GM19035 (cell line): ENCODE measurements at regions not wholly inside any gene's neighbourhood (a gene's known extent, or its start where the extent isn't known, plus 50 kb on each side); places are given as distances from the start of the nearest gene placed in this dataset.

Source experiments
- ATAC-seq: cut with Tn5 transposase; IDR thresholded peaks from one replicate; pipeline ENCODE4 v1.9.1; 2021; ENCODE audit not compliant: unreplicated experiment

DNA sequence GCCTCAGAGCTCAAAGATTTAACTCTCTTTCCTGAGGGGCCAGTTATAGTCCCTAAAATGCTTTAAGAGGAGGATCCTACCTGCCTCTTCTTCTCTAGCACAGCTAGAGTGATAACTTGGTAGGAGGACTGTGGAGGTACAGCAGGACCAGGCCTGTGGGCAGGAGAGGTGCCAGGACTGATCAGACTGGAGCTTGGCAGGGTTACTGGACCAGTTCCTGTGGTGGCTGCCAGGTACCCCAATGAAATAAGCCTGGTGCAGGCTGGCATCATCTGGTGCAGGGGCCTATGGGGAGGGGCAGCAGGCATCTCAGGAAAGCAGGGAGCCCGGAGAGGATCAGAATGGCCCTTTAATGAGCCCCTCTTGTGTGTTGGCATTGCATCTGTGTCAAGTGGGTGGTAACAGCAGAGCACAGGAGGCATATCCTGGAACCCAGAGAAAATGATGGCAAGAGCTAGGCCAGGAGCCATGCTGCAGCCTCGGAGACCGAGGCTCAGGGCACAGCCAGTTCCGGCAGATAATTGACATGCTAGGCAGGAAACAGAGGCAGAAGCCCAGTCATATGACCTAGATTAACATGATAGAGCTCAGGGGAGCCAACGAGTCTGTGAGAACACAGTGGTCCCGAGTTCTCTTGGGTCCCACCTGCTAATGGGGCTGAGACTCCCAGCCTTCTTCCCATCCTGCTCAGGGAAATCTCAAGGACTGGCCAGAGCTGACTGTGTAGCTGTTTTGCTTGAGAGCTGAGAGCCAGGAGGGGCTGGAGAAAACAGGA is 187.5 kb upstream of the ZBED5 start:
- no peak for ATAC-seq

DNA sequence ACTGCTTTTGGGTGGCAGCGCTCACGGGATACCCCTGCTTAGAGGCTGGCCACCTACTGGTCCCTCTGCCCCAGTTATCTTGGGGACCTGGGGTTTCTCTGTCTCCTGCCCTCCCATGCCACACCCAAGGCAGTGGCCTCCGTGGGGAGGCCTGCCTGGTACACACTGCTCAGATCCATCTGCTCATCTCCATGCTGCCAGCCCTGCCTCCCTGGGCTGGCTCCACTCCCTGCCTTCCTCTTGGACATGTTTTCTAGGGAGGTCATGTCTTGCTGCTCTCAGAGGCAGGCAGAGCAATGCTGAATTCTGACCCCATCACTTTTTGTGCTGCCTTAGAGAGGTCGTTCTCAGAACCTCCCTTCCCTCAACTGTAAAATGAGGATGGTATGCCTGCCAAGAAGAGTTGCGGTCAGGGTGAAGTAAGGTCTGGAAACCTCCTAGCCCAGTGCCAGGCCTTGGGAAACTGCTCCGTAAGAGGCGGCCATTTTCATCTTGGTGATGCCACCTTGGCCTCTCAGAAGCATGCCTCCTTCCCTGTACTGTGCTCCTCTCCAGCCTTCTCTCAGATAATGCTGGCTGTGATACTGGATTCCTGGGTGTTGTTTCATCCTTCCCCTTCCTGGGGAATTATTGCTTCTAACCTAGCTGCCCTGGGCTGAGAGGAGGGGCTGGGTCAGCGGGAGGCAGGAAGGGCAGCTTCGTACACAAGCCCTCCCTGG is 186.4 kb upstream of the ZBED5 start:
- ATAC-seq = no peak

- ATAC-seq = no peak
Measured at GRCh38 chr11:11043721-11044120, 185.9 kb upstream of the ZBED5 start.

GRCh38 chr11:11039208-11039965 is 181.5 kb upstream of the ZBED5 start:
- no peak for ATAC-seq

DNA sequence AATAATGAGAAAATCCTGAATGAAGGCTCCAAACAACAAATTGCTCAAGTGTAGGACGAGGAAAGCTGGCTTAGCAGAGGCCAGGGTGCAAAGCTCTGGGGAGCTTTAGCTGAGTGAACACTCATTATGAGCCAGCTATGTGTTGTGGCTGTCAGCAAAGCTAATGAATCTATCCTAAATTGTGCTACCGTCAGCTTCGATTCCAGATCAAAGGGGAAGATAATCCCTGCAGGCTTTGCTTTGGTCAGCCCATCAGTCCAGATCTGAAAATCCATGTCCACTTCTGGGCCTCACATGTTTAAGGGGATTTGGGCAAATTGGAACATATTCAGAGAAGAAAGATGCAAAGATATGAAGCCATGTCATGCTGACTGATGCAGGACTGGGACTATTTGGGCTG is 180.9 kb upstream of the ZBED5 start:
- no peak for ATAC-seq

DNA sequence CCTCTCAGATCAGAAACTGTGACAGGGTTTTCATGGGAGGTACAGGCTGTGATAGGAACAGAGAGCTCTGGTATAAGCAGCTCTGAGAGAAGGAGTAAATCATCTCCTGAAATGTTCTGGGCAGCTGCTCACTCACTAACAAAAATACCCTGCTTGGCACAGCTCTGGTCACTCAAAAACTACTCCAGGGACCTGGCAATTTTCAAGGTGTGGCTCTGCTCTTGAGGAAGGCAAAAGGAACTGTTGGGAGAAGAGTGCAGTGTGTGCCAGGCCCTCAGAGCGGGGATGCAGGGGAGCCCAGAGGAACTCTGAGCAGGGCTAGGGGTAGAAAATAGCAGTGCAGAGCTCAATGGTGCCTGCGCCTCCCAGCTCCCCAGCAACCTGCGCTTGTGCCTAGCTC is 180.5 kb upstream of the ZBED5 start:
- no peak for ATAC-seq

- ATAC-seq = no peak
Measured at GRCh38 chr11:11036848-11037732, 179.2 kb upstream of the ZBED5 start.

GRCh38 chr11:11036185-11036847 is 178.5 kb upstream of the ZBED5 start:
- ATAC-seq = no peak

GRCh38 chr11:11035331-11035730 is 177.5 kb upstream of the ZBED5 start:
- no peak for ATAC-seq

GRCh38 chr11:11034476-11034875 is 176.6 kb upstream of the ZBED5 start:
- no peak for ATAC-seq

- no peak for ATAC-seq
Measured at GRCh38 chr11:11032066-11032465, 174.2 kb upstream of the ZBED5 start.

- no peak for ATAC-seq
Measured at GRCh38 chr11:11029027-11029426, 171.2 kb upstream of the ZBED5 start.

DNA sequence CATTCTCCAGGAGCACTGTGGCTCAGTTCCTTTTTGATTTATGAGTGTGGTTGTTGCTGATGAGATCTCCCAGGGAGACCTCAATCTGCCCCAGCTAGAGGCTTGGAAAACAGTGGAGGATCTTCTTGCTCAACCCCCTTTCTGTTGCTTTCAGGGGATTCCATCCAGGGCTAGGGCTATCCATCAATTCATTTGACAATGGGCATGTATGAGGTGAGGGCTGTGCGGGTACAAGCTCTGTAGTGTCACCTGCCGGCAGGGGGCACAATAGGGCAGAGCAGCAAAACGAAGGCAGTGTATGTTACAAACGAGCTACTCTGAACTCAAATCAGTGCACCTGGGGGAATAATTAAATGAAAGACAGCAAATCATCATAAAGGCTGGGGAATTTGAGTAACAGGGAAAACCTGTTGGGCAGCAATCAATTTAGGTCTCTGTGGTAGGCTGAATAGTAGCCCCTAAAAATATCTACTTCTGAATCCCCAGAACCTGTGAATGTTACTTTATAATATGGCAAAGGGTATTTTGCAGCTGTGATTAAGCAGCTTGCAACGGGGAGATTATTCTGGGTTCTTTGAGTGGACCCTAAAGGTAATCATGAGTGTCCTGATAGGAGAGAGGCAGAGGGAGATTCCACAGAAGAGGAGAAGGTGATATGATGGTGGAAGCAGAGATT is 170.3 kb upstream of the ZBED5 start:
- peak; percentile 67 for ATAC-seq

GRCh38 chr11:11027288-11027687 is 169.4 kb upstream of the ZBED5 start:
- no peak for ATAC-seq

GRCh38 chr11:11025087-11025486 is 167.2 kb upstream of the ZBED5 start:
- no peak for ATAC-seq

GRCh38 chr11:11022125-11022730 is 164.4 kb upstream of the ZBED5 start:
- ATAC-seq = no peak

GRCh38 chr11:11021563-11021962 is 163.7 kb upstream of the ZBED5 start:
- no peak for ATAC-seq

GRCh38 chr11:11020747-11021149 is 162.9 kb upstream of the ZBED5 start:
- no peak for ATAC-seq

DNA sequence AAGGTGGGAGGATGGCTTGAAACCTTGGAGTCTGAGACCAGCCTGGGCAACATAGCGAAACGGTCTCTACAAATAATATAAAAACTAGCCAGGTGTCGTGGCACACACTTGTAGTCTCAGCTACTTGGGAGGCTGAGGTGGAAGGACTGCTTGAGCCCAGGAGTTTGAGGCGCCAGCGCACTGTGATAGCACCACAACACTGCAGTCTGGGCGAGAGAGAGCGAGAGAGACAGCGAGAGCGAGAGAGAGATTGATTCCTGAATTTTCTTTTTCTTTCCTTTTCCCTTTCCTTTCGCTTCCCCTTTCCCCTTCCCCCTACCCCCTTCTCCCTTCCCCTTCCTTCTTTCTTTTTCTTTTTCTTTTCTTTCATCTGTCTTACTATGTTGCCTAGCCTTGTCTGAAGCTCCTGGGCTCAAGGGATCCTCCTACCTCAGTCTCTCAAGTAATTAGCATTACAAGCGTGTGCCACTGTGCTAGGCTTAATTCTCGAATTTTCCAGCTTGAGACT is 162.4 kb upstream of the ZBED5 start:
- ATAC-seq = no peak
